GM21717 (cell line): ENCODE measurements at regions not wholly inside any gene's neighbourhood (a gene's known extent, or its start where the extent isn't known, plus 50 kb on each side); places are given as distances from the start of the nearest gene placed in this dataset.
A peak's percentile ranks its signal among the peaks of the same experiment; 100 is the strongest.
"Not testable (repeated sequence)": the region's sequence is repeated elsewhere in the genome, so short reads cannot be mapped to it uniquely, and the experiment has no call there.

Experiments used
- ATAC-seq: cut with Tn5 transposase; IDR thresholded peaks from one replicate; pipeline ENCODE4 v1.9.1; 2021; ENCODE audit warnings: mild to moderate bottlenecking, moderate library complexity; ENCODE audit not compliant: unreplicated experiment

DNA sequence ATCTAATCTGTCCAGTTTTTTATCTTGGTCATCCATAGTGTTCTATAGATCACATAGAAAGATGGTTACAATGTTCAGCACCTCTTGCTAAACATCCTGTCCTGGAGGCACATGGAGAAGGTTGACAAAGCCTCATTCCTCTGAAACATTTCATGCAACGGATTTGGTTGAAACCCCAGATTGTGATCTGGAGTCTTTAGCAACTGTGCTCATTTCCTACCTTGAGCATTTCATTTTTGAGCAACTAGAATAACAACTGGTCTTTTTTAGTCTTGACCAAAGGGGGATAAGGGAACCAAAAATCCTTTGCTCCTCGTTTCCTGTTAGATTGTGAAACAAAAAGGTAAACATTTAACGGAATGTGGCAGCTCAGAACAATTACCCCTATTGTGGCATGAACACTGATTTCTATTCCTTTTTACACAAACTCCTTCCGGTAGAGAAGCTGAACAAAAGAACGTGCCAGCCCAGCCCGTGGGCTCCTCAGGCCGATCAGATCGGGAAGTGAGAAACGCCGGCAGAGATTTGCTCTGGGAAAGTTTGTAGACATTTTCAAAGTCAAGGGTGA, 94.7 kb upstream of the ERRFI1 start:
- no peak for ATAC-seq

GRCh38 chr1:8118736-8119135, 92.6 kb upstream of the ERRFI1 start:
- ATAC-seq = not testable (repeated sequence)

DNA sequence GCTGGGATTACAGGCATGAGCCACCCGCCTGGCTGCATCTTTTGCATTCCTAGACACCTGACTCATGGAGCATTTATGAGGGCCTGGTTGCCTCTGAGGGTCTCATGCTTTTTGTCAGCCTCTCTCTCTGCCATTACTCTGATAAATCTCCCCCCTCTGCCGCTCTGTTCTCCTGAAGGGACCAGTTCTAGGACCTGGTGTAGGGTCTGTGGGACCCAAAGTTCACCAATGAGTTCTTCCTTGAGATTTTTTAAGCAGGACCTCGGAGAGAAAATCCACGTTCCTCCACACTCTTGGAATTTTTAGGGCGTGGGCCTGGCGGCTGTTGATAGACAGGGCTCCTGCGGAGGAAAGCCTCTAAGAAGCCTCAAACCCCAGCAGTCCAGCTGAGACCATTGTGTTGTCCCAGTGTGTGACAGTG, 91.9 kb upstream of the ERRFI1 start:
- ATAC-seq = no peak

GRCh38 chr1:8116894-8117264, 90.8 kb upstream of the ERRFI1 start:
- no peak for ATAC-seq

DNA sequence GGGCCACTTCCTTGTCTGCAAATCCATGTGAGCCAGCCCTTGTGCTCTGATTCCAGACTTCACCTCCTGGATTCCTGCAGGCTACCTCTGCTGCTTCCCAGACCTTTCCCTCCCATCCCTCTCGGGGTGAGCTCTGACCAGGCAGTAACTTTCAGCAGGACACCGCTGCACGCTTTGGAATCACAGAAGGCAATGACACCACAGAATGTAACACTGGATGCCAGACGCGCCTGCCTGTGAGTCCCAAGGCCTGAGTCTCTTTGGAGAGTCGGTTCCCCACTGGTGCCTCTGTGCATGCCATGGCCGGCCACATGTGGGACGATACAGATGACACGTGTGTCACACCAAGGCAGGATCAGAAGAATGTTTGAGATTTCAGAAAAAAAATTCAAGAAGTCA, 89.7 kb upstream of the ERRFI1 start:
- ATAC-seq = no peak

DNA sequence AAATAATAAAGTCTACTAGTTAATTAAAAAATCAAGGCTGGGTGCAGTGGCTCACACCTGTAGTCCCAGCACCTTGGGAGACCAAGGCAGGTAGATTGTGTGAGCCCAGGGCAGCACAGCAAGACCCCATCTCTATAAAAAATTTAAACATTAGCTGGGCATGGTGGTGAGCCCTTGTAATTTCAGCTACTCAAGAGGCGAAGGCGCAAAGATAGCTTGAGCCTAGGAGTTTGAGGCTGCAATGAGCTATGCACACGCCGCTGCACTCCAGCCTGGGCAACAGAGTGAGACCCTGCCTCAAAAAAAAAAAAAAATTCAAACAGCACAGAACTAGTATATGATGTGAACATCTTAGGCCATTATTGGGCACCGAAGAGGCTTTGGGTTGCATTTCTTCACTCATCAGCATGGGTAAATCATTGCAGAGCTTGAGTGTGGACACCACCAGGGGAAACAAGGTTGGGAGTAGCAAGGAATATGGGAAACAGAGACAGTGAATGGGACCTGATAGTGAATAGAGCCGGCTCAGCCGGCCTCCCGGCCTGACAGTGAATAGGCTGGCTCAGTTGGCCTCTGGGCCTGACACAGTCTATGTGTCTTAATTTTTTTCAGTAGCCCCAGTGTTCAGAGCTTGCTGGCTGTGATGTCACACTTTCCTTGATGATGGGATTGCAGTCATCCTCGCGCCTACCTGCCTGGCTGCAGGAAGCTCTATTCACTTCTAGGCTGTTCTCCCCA, 89.1 kb upstream of the ERRFI1 start:
- ATAC-seq = no peak

- ATAC-seq = no peak
These were observed 87.4 kb upstream of the ERRFI1 start for GRCh38 chr1:8113262-8114220.

GRCh38 chr1:8112611-8113261, 86.6 kb upstream of the ERRFI1 start:
- ATAC-seq = no peak

GRCh38 chr1:8111560-8111959, 85.5 kb upstream of the ERRFI1 start:
- no peak for ATAC-seq

- no peak for ATAC-seq
These were observed 83.1 kb upstream of the ERRFI1 start for GRCh38 chr1:8109216-8109615.

- no peak for ATAC-seq
These were observed 81.8 kb upstream of the ERRFI1 start for GRCh38 chr1:8107897-8108296.

DNA sequence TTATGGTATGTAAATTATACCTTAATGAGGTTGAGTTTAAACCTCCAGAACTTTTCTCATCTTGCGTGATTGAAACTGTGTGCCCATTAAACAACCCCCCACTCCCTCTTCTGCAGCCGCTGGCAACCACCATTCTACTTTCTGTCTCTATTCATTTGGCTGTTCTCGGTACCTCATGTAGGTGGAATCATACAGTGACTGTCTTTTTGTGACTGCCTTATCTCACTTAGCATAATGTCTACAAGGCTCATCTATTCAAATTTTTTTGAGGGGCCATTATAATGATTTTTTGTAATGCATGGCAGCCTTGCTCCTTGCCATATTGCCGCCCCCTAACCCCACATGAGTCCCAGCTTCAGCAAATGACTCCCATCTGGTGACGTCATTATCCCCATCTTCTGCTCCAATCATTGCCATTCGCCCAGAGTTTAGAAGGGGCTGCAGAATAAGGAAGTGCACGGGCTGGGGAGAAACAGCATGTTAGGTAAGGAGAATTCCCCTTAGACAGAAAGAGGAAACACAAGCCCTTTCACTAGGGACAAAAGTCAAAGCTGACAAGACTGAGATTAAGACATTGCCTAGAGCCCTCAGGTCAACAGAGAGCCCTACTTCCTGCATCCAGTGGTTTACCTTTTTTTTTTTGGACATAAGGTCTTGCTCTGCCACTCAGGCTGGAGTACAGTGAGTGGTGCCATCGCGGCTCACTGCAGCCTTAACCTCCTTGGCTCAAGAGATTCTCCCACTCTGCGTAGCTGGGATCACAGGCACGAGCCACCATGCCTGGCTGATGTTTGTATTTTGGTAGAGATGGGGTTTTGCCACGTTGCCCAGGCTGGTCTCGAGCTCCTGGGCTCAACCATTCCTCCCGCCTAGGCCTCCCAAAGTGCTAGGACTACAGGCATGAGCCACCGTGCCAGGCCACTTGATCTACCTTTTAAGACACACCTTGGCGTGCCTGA, 78.4 kb upstream of the ERRFI1 start:
- ATAC-seq = no peak

DNA sequence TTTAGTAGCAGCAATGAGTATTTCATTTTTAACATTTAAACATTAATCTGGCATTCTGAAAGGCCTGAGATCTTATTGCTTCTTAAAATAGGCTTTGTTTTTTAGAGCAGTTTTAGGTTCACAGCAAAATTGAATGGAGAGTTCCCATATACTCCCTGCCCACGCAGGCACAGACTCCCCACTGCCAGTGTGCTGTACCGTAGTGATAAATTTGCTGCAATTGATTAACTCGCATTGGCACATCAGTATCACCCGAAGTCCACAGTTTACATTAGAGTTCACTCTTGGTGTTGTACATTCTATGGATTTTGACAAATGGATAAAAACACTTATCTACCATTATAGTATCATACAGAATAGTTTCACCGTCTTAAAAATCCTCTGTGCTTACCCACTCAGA, 71.8 kb upstream of the ERRFI1 start:
- no peak for ATAC-seq

GRCh38 chr1:8097077-8097799, 71.1 kb upstream of the ERRFI1 start:
- ATAC-seq = peak; percentile 87

DNA sequence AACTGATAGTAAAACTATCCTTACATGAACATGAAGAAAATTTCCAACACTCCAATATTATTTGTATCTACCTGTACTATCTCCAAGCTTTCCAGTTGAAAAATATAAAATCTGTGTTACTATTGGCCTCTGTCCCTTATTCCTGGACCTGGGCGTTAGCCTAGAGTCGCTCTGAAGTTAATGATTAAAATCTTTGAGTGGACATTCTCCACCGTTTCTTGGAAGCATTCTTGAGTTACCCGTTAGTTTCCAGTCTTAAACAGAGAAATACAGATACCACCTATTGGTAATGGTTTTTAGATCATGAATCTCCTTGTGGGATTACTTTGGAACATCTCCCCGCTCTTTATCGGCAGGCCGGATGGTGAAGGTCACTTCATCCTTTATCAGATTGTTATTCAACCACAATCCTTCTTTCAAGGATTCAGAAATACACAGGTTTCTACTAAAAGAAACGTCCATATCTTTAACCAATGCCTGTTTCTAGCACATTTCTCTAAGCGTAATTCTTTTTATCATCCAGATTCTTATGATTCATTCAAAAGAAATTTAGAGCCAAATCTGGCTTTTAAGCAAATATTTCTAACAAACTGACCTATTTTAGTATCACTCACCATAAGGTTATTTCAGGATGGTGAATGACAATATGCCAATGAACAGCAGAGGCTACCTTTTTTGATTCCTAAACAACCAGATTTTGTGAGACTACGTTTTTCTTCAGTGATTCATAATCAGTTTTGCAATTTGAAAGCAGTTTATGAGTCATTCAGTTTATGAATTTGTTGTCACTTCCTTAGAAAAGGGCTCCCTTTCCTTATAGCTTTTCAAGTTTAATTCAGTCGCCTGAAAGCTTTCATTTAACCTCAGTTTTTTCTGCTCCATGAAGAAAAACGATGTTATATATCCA, 70.2 kb upstream of the ERRFI1 start:
- ATAC-seq = no peak

GRCh38 chr1:8095584-8095983, 69.5 kb upstream of the ERRFI1 start:
- ATAC-seq = no peak

- ATAC-seq = no peak
These were observed 68.6 kb upstream of the ERRFI1 start for GRCh38 chr1:8094481-8095241.
